Neuronal stem cell (in vitro differentiated cells): ENCODE measurements at regions not wholly inside any gene's neighbourhood (a gene's known extent, or its start where the extent isn't known, plus 50 kb on each side); places are given as distances from the start of the nearest gene placed in this dataset.

Source experiments
- DNase-seq: peaks from one replicate; pipeline ENCODE4 v3.0.0-alpha.2; 2013; ENCODE audit warnings: low spot score
- H2AFZ ChIP-seq: one replicate; pipeline ENCODE4 v1.6.1; 2013; ENCODE audit warnings: mild to moderate bottlenecking, low read length, inconsistent platforms
- H2AK5ac ChIP-seq: 2 replicates; pipeline ENCODE4 v1.6.1; 2013; ENCODE audit warnings: low read depth, mild to moderate bottlenecking, inconsistent platforms, low read length, moderate library complexity, mixed read lengths
- H2BK120ac ChIP-seq: 2 replicates; pipeline ENCODE4 v1.6.1; 2013; ENCODE audit warnings: low read depth, mild to moderate bottlenecking, inconsistent platforms, low read length, moderate library complexity, mixed read lengths
- H2BK12ac ChIP-seq: one replicate; pipeline ENCODE4 v1.6.1; 2013; ENCODE audit warnings: low read length, inconsistent platforms
- H2BK15ac ChIP-seq: 2 replicates; pipeline ENCODE4 v1.6.1; 2013; ENCODE audit warnings: mild to moderate bottlenecking, low read length, inconsistent platforms, mixed read lengths
- H2BK5ac ChIP-seq: one replicate; pipeline ENCODE4 v1.6.1; 2013; ENCODE audit warnings: inconsistent platforms, mild to moderate bottlenecking, low read length, moderate library complexity
- H3K14ac ChIP-seq: one replicate; pipeline ENCODE4 v1.6.1; 2013; ENCODE audit warnings: low read length, inconsistent platforms
- H3K18ac ChIP-seq: 2 replicates; pipeline ENCODE4 v1.6.1; 2013; ENCODE audit warnings: low read length, inconsistent platforms
- H3K23ac ChIP-seq: 2 replicates; pipeline ENCODE4 v1.6.1; 2013; ENCODE audit warnings: low read depth, mild to moderate bottlenecking, mixed read lengths, low read length, inconsistent platforms; ENCODE audit not compliant: poor library complexity
- H3K27ac ChIP-seq: replicated peaks from 3 replicates; pipeline ENCODE4 v1.5.1; 2013; ENCODE audit warnings: low read length, inconsistent platforms
- H3K27me3 ChIP-seq, 3 experiments: 2 replicates each; pipeline ENCODE4 v1.6.1; 2013; ENCODE audit warnings: low read length in 3 of 3, mild to moderate bottlenecking in 2 of 3, inconsistent platforms in 1 of 3, low read depth in 1 of 3, mixed read lengths in 1 of 3, moderate library complexity in 1 of 3; ENCODE audit not compliant: control insufficient read depth in 3 of 3, insufficient read depth in 3 of 3
- H3K36me3 ChIP-seq, 2 donors: replicated peaks in 1 of 2; 2 replicates each; pipeline ENCODE4 v1.6.1; 2013; ENCODE audit warnings: low read length in 2 of 2; ENCODE audit not compliant: control insufficient read depth in 2 of 2, insufficient read depth in 2 of 2
- H3K4ac ChIP-seq: 2 replicates; pipeline ENCODE4 v1.6.1; 2013; ENCODE audit warnings: inconsistent platforms, mild to moderate bottlenecking, low read length, moderate library complexity
- H3K4me1 ChIP-seq, 2 donors: 1 replicate in 1 of 2; 2 replicates in 1 of 2; pipeline ENCODE4 v1.6.1; 2013; ENCODE audit warnings: low read length in 2 of 2, low read depth in 1 of 2; ENCODE audit not compliant: control insufficient read depth in 2 of 2, insufficient read depth in 1 of 2
- H3K4me2 ChIP-seq: one replicate; pipeline ENCODE4 v1.6.1; 2013; ENCODE audit warnings: mild to moderate bottlenecking, low read length, inconsistent platforms; ENCODE audit not compliant: insufficient read depth, poor library complexity, severe bottlenecking
- H3K4me3 ChIP-seq, 2 donors: 2 replicates each; pipeline ENCODE4 v1.5.1; 2013; ENCODE audit warnings: low read length in 2 of 2, mild to moderate bottlenecking in 2 of 2, inconsistent platforms in 1 of 2, moderate library complexity in 1 of 2
- H3K79me1 ChIP-seq: one replicate; pipeline ENCODE4 v1.6.1; 2013; ENCODE audit warnings: low read depth, mild to moderate bottlenecking, inconsistent platforms, low read length, moderate library complexity
- H3K9ac ChIP-seq: one replicate; pipeline ENCODE4 v1.6.1; 2013; ENCODE audit warnings: mild to moderate bottlenecking, low read depth, low read length, inconsistent platforms; ENCODE audit not compliant: poor library complexity
- H3K9me3 ChIP-seq, 2 donors: replicated peaks in 1 of 2; 2 replicates each; pipeline versions ENCODE3 to v1.6.1; 2013; ENCODE audit warnings: low read length in 2 of 2, mild to moderate bottlenecking in 2 of 2, inconsistent platforms in 1 of 2, low read depth in 1 of 2, mixed read lengths in 1 of 2, moderate library complexity in 1 of 2; ENCODE audit not compliant: control insufficient read depth in 2 of 2, insufficient read depth in 1 of 2
- H4K8ac ChIP-seq: one replicate; pipeline ENCODE4 v1.6.1; 2013; ENCODE audit warnings: low read depth, mild to moderate bottlenecking, inconsistent platforms, low read length, moderate library complexity
- H4K91ac ChIP-seq: one replicate; pipeline ENCODE4 v1.6.1; 2013; ENCODE audit warnings: low read length, low read depth, mild to moderate bottlenecking, inconsistent platforms; ENCODE audit not compliant: poor library complexity
- WGBS, 2 donors: extraction: QIAGEN DNeasy Blood & Tissue Kit; methylation state at CpG; one replicate each; pipeline ENCODE4 v1.1.7; 2013; ENCODE audit warnings: missing lambda C conversion rate in 2 of 2, mixed read lengths in 1 of 2; ENCODE audit not compliant: insufficient read length in 2 of 2, insufficient replicate concordance in 1 of 2; ENCODE audit errors: extremely low coverage in 2 of 2; 5-methylcytosine and 5-hydroxymethylcytosine counted together

- Histone ChIP-seq H3K4me1 (peaks cover 0 to 3% of the 10 kb centered on the region in 2 donors), H3K27ac (no peak overlapping the region), H3K23ac (no peak overlapping the region), H2BK120ac (no peak overlapping the region), H2BK5ac (no peak overlapping the region), H3K36me3 (no peaks in the 10 kb centered on the region), H3K9ac (no peak overlapping the region), H4K91ac (no peak overlapping the region), H3K9me3 (no peaks in the 10 kb centered on the region), H3K4me2 (no peak overlapping the region), H3K4ac (no peak overlapping the region), H3K18ac (no peak overlapping the region), H2BK15ac (no peak overlapping the region), H2BK12ac (no peak overlapping the region), H3K4me3 (no peak overlapping the region), H4K8ac (no peak overlapping the region), H3K79me1 (no peaks in the 10 kb centered on the region), H3K14ac (no peak overlapping the region), H2AK5ac (no peak overlapping the region), H3K27me3 (no peaks in the 10 kb centered on the region), H2AFZ (no peak overlapping the region)
- DNase-seq, result no peak
- no CpG with 5 or more reads among the region's 2 CpGs for WGBS, 2 donors
These were observed 370.2 kb upstream of the DAB1 start for GRCh38 chr1:57794078-57794477.

GRCh38 chr1:57791497-57791896, 367.6 kb upstream of the DAB1 start:
- no peaks in the 10 kb centered on the region for H3K36me3 ChIP-seq
- WGBS, 2 donors, result no CpG with 5 or more reads among the region's 3 CpGs
- no peak overlapping the region for H3K9ac ChIP-seq
- H3K4ac ChIP-seq, result no peak overlapping the region
- no peak overlapping the region for H2BK5ac ChIP-seq
- H3K4me2 ChIP-seq, result no peak overlapping the region
- no peak overlapping the region for H4K8ac ChIP-seq
- no peaks in the 10 kb centered on the region for H3K9me3 ChIP-seq
- no peak overlapping the region for H3K14ac ChIP-seq
- H2BK12ac ChIP-seq, result no peak overlapping the region
- H3K79me1 ChIP-seq, result no peaks in the 10 kb centered on the region
- no peak overlapping the region for H3K4me3 ChIP-seq
- no peak overlapping the region for H4K91ac ChIP-seq
- no peak overlapping the region for H2BK15ac ChIP-seq
- no peak overlapping the region for H2AFZ ChIP-seq
- no peak for DNase-seq
- no peak overlapping the region for H3K18ac ChIP-seq
- H2BK120ac ChIP-seq, result no peak overlapping the region
- H3K27me3 ChIP-seq, result no peaks in the 10 kb centered on the region
- H2AK5ac ChIP-seq, result no peak overlapping the region
- no peak overlapping the region for H3K23ac ChIP-seq
- peaks cover 0 to 6% of the 10 kb centered on the region in 2 donors for H3K4me1 ChIP-seq
- H3K27ac ChIP-seq, result no peak overlapping the region

- Histone ChIP-seq H2AK5ac (no peak overlapping the region), H3K4ac (no peak overlapping the region), H3K36me3 (no peaks in the 10 kb centered on the region), H4K8ac (no peak overlapping the region), H2AFZ (no peak overlapping the region), H3K9ac (no peak overlapping the region), H3K27ac (no peak overlapping the region), H3K14ac (no peak overlapping the region), H2BK120ac (no peak overlapping the region), H3K4me2 (no peak overlapping the region), H3K79me1 (no peaks in the 10 kb centered on the region), H3K4me3 (no peak overlapping the region), H3K4me1 (peaks cover 0 to 5% of the 10 kb centered on the region in 2 donors), H4K91ac (no peak overlapping the region), H3K18ac (no peak overlapping the region), H3K27me3 (no peaks in the 10 kb centered on the region), H3K23ac (no peak overlapping the region), H2BK5ac (no peak overlapping the region), H3K9me3 (no peaks in the 10 kb centered on the region), H2BK12ac (no peak overlapping the region), H2BK15ac (no peak overlapping the region)
- DNase-seq, result no peak
- no CpG with 5 or more reads among the region's 5 CpGs for WGBS, 2 donors
These were observed 366.1 kb upstream of the DAB1 start for GRCh38 chr1:57789936-57790335.

- WGBS, 2 donors, result no CpG with 5 or more reads among the region's 1 CpG
These were observed 364.5 kb upstream of the DAB1 start for GRCh38 chr1:57788313-57788712.

More at GRCh38 chr1:57788313-57788712, 364.5 kb upstream of the DAB1 start:
- Histone ChIP-seq H3K27ac (no peak overlapping the region), H2BK15ac (no peak overlapping the region), H3K18ac (no peak overlapping the region), H3K79me1 (no peaks in the 10 kb centered on the region), H3K27me3 (no peaks in the 10 kb centered on the region), H3K9me3 (no peaks in the 10 kb centered on the region), H3K4me3 (no peak overlapping the region), H3K4me2 (no peak overlapping the region), H4K91ac (no peak overlapping the region), H3K14ac (no peak overlapping the region), H3K4me1 (peaks cover 0 to 5% of the 10 kb centered on the region in 2 donors), H3K9ac (no peak overlapping the region), H2AFZ (peak overlapping the region; percentile 42), H3K23ac (no peak overlapping the region), H3K4ac (no peak overlapping the region), H4K8ac (no peak overlapping the region), H2BK12ac (no peak overlapping the region), H2BK5ac (no peak overlapping the region), H3K36me3 (no peaks in the 10 kb centered on the region), H2BK120ac (no peak overlapping the region), H2AK5ac (no peak overlapping the region)
- no peak for DNase-seq
